Stimulated activated CD4-positive, alpha-beta T cell treated with anti-CD3 and anti-CD28 coated beads, Interleukin-2, amount 100 ng/mL, for 48 hours (primary cell): ENCODE measurements at regions not wholly inside any gene's neighbourhood (a gene's known extent, or its start where the extent isn't known, plus 50 kb on each side); places are given as distances from the start of the nearest gene placed in this dataset.

Experiments
- DNase-seq, 2 donors: peaks; one replicate each; pipeline ENCODE4 v3.0.0-alpha.2; 2020

DNA sequence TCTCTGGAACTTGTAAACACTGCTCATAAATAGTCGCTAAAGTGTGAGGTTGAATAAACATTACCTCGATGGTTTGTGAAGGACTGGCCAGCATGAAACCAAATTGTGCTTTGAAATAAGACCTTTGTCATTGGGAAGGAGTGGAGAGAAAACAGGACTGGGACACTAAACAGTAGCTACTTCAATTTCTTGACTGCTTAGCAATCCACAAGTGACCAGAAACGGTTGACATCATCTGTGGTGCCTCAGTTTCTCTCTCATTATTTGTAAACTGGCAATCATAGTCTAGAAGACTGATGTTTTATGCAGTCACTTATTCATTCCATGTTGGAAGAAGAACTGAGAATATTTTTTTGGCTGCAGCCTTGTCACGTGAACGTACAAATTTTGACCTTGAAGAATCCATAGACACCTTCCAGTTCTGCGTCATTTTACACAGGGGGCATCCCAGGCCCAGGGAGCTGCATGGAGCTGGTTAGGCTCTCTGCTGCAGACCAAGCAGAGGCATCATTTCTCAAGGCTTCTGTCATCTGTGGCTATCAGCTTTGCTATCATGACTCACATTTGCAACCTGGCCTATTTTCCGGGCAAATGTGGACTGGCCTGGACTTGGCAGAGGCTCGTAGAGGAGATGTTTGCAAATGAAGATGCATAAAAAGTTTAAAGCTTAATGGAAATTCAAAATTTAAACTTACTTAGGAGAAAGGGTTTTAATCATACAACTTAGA, 391.8 kb downstream of the FGF9 start:
- no peak for DNase-seq

DNA sequence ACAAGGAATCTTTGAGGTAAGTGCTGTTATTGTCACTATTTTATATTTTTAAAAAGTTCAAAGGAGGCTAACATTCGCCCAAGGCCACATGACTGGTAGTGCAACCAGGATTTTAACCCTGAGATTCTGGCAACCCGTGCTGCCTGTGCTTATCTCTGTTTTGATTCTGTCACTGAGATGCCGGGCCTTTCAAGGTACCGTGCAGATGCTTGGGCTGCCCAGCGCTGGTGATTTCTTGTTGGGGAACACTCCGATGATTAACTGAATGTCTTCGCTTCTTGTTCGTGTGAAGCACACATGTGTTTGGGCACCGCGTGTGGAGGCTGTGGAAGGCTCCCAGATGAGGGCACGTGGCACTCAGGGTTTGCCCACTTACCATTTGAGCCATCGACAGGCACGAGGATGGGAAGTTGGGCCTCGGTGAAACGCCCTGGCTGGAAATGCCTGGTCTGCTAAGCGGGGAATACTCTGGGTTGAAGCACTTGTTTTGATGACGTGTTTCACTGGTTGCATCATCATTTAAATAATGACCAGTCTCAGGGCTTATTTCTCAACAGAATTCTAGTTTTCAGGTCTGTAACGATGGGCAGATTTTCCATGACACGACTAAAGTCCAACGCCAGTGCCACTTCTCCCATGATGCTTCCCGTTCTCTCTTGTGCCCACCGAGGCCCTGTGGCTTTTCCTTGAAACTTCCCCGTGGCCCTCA, 392.7 kb downstream of the FGF9 start:
- no peak for DNase-seq

DNA sequence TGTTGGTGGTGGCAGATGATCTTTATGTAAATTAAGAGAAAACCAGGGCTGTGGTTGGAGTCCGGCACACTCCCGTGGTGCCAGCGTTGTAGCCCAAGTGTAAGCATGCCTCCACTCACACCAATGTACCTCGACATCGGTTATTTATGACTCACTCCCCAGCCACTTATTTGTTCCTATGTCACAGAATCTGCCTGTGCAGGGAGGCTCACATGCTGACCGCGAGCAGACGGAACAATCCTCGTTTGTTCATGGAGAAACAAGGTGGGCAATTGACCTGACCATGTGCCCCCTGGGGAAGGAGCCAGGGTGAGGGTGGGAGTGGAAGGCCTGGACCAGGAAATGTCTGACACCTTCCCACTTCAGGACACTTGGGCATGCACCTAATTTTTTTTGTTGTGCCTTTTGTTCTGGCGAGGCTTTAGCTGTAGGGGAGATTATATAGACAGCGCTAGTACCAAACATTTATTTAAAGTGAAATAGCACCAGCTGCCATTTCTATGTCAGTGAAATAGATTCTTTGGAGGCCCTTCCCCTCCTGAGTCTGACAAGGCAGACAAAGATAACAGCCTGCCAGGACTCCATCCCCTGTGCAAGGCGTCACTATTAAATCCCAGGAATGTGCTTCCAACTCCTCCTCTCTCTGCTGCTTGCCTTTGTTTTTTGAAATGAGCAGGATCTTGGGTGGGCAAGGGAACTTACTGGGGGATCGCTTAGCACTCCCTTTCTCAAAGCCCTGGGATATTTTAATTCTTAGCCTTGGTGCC, 394.2 kb downstream of the FGF9 start:
- no peak for DNase-seq

DNA sequence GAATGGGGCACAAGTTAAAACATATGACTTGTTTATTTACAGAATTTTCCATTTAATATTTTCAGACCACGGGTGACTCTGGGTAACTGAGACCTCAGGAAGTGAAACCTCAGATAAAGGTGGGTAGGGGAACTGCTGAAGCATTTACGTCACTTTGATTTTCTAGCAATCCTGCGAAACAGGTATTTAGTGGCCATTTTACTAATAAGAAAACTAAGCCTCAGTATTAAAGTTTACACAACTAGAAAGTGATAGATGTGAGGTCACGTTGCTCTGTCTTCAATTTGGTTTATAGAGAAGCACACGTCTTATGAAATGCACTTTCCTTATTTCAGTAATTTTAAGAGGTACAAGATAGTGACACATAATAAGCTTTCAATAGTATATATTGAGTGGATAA, 402.8 kb downstream of the FGF9 start:
- DNase-seq: no peak

DNA sequence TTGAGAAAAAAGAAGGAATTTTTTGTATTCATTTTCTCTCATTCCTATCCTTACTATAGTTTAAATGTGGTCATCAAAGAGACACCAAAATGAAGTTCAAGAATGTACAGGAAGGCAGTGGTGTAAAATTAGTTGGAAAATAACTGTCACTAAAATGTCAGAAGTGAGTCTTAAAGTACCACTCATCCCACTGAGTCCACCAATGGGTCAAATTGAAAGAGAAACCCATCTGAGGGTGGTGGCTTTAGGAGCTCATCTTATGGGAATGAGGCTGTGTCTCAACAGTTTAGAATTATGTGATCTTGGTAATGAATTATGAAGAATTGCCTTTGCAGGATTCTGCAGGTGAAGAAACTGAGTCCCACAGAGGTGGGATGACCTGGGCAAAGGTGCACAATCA, 403.5 kb downstream of the FGF9 start:
- no peak for DNase-seq

DNA sequence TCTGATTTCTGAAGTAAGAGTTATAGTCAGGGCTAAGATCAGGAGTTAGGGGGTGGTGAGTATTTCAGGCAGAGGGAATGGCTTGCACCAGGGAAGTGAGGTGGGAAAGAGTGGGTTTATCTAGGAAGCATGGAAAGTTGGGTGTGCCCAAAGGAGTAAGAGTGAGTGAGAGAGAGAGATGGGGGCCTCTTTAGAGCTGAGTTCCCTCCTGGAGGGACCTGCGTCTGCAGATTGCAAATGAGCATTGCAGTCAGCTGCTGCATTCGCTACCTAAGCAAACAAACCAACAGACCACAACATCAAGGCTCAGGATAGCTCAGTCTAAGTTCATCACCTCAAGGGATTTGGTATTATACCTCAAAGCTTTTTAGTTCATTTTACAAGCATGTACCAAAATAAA, 405.8 kb downstream of the FGF9 start:
- no peak for DNase-seq

DNA sequence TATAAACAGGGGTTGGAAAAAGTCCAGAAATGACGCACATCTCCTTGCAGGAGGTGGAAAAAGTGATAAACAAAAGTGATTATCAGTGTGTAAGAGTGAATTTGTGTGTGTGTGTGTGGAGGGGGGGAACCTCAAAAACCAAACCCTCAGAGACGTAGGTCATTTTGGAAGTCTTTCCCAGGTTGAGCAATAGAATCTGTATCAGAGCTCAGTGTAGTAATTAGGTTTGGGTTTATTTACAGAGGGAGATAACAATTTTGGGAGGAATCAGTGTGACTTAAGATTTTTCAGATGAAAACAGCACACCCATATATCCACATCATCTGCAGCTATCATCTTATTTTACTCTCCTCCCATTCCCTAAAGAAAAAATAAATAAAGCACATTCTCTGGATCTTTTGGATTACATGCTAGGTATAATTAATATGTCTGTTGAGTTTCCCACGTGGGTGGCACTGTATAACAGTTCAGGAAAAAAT, 406.4 kb downstream of the FGF9 start:
- DNase-seq: no peak

DNA sequence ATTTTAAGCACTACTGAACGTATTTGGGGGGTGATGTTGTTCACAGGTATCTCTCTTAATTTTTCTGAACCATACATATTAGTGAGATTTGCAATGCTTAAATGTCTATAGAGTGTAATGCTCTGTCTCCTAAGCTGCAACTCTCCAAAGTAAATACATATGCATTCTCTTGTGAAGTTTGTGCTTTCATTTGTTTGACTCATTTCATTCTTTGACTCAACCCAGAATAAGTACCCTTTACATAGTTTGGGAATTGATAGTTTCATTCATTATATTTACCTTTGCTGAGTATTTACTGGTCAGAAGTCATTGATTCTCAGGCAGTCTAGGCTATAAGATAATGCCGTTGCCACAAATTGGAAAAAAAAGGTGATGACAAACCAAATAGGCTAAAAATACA, 406.9 kb downstream of the FGF9 start:
- no peak for DNase-seq

DNA sequence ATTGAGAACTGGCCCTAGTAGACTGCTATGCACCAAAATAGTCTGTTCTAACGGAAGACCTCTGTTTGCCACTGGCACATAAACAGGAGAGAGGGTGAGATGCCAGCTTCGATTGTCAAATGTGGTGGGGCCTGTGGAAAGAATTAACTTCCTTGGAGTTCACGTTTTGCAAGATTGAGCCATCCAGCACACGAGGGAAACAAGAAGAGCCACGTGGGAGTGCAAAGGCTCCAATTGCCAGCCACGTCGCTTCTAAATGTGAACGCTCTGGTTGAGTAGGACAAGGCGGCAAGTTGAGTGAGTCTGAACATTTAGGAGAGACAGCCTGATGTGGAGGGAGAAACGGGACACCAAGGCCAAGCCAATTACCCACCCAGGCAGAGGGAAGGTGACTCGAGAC, 409.1 kb downstream of the FGF9 start:
- DNase-seq: no peak

DNA sequence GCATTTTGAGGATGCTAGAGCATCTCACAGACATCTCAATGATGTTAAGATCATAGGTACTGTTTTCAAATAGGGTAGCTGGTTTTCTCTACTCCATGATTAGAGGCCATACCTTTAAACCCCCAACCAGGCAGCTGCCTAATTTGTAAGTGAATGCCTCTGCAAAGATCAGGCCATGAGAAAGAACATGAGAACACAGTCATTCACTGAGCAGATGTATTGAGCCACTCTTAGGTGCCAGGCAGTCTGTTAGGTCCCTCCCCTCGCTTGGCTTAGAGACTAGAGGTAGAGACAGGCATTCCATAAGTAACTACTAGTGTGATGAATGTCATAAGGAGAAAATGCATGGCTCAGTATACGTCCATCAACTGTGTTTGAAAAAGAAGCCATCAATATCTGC, 410.0 kb downstream of the FGF9 start:
- DNase-seq: no peak

DNA sequence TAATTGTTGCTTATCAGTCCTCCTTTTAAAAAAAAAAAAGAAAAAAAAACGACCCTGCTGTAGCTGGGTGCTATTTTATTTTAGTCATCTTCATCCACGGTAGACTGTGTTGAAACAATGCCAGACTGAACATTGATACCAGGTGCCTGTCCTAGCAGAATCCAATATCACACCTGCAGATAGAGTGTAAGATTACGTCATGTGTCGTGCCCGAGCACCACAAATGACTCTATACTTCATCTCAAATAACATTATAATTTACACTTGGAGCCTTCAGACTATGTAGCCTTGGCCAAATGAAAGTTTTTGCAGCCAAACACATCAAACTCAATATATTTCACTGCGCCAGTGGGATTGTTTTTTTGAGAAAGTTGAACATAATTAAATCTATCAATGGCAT, 410.6 kb downstream of the FGF9 start:
- DNase-seq: no peak

DNA sequence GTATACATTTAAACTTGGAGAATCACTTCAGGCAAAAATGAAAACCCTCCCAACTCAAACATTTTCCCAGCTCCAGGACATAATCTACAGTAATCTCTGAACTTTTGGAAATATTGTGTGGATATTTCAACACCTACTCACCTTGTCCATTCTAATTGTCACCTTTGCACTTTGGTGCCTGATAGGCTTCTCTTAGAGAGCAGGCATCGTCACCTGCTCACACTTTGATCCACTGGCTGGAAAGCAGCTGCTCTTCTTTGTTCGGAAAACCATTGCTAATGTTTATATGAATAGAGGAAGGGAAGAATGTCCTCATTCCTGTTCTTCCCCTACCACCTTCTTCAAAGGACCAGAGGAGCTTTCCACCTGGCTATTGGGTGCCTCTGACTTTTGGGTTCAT, 411.2 kb downstream of the FGF9 start:
- no peak for DNase-seq

DNA sequence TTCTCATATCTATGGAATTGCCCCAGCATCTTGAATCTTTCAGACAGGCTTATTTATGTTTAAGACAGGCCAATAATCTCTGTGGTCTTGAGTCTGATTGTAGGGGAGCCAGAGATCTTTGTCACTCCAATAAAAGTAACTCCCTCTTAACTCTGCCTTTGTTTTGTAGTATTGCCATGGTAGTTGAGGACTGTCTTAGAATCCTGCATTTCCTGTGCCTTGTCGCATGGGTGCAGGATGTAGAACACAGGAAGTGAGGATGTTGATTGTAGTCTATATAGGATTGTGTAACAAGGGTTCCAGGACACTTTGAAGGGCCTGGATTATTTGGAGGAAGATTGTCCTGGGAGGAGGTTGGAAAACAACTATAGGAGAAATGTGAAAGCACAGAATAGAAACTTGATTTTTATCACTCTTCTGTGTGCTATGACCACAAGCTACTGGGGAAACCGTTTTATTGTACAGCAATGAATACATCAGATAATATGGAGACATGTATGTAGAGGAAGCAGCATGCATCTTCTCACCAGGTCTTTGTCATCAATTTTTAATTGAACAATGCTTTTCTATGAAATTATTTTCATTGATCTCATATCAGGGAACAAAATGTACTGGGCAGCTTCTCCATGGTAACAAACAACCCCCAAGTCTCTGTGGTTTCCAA, 411.7 kb downstream of the FGF9 start:
- DNase-seq: no peak

DNA sequence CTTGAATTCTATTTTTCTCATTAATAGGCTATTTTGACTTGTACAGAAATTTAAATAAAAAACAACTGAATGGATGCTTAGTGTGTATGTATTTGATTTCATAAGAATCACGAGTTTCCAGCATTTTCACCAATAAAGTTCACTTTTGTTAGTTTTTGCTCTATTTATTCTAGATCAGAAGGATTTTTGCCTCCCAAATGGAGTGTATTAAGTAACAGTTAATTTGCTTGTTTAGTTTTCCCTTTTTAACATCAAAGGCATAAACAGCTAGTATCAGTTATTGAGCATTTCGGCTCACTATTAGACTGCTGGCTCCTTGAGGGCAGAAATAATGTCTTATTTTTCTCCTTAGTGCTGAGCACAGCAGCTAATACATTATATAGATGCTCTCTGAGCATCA, 414.1 kb downstream of the FGF9 start:
- no peak for DNase-seq

DNA sequence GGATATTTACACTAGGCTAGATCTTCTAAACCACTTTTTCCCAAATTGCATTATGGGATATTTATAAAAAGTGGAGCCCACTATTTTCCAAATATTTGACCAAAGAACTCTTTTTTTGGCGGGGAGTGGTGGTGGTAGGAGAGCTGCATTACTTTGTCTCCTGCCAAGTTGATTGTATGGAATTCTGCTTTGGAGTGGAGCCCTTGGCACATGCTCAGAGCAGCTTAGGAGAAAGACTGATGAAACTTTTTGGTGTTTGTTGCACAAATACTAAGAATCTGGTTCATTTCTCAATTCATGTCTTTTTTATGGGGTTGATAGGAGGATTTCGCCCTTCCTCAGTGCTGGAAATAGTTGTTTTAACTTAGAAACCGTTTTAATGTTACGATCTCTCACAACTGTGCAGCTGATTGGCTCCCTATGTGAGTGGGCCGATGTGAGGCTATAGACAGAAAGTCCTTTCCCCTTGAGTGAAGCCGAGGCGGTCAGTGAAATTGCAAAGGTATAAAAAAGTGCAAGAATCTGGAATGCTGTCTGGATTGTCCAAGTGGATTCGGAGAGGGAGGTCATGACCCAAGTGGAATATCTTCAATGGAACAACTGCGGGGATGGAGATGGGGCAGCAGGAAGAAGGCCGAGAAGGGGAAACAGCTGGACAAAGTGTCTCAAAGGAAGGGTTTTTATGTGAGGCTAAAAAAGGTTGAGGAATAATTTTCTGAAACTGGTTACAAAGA, 415.9 kb downstream of the FGF9 start:
- DNase-seq: no peak

DNA sequence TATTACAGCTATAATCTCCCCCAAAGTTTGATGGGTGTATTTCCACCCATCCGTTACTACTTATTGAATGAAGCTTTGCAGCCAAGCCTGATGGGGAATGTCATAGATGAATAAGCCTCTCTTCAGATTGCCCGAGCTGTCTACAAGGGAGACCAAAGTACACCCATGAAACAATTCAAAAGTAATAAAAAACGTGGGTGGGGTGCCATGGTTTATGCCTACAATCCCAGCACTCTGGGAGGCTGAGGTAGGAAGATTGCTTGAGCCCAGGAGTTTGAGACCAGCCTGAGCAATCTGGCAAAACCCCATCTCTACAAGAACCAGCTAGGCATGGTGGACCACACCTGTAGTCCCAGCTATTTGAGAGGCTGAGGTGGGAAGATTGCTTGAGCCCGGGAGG, 419.2 kb downstream of the FGF9 start:
- no peak for DNase-seq

DNA sequence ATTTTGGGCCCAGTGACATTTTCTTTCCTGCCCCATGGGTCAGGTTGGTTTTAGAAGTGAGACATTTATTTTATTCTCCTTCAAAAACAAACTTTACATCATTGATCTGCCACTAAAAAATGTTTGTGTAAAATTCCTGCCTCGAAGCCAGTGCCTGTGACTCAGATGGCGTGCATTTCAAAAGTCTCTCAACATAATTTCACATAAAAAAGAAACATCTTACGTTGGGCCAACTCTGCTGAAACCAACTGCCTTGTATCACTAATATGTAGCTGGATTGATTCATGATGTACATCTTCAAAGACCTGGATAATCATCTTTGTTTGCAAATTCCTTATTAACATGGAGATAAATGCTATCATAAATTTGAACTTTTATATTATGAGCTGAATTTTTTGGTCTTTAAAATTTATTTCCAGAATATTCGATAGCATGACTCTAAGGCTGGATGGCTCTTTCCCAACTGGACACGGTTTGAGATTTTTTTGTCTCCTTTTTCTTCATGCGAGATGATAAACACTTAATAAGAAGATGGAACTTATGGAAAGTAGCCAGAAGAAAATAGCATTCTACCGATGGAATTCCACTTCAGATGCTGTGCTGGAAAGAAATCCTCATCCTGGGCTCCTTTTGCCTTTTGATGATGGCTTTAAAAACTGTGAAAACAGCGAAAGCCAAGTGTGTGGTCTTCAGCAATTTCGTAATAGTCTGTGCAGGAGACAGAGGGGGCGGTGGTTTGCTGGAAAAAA, 420.5 kb downstream of the FGF9 start:
- no peak for DNase-seq

DNA sequence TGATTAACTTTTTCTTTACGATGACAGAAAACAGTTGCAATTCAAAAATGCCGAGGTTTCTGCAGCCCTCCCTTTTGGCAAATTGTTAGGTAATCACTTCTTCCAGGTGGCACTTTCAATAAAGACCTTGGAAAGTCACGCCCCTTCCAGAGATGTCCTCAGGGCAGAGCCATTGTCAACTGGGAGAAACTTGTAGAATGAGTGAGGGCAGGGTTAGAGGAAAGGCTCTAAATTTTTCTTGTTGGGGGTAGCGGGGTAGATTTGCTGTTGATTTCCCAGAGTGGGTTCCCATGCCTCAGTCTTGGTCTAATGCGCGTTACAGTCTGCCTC, 421.1 kb downstream of the FGF9 start:
- DNase-seq: no peak

DNA sequence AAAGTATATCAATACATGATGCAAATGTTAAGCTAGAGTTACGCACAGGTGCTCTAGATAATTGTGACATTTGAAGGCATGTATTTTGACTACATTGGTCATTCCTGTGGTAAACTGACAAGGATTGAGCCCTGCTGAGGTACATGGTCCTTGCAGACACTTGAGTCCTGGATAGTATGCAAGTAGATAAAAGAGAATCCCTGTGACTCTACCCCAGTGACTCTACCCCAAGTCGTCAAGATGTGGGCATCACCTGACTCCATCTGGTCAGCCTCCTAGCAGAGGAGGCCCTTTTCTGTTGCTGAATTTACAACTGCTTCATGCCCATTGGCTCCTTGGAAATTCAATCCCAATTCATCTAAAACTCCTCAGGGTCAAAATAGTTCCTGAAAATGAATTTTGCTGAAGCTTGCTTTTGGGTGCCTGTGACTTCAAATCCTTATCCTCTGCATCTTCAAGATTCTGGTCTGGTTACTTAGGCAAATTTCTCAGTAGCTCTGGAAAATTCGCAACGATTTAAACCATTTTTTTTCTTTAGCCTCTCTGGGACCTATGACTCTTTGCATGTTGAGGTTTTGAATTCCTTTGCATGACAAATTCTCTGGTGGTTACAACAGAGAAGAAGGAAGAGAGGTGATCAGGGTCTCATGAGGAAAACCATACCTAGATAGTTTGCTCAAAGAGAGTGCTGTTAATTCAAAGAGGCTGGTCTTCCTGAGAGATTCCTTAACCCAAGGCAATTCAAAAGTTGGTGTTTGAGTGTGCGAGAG, 422.1 kb downstream of the FGF9 start:
- DNase-seq: no peak

DNA sequence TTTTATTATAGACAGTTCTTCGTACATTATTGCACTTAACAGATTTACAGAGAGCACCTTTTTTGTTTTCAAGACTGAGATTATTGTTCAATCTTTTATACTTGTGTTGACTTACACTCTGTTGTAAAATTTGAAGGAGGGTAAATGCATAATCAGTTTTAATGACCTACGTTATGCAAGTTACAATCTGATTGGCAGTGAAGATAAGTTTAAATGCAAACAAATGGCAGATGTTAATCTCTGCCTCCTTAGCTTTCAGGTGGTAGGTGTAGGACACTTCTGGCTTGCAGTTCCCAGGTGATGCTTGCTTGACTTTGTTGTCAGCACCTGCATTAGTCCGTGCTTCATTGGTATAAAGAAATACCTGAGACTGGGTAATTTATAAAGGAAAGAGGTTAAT, 424.9 kb downstream of the FGF9 start:
- DNase-seq: no peak

DNA sequence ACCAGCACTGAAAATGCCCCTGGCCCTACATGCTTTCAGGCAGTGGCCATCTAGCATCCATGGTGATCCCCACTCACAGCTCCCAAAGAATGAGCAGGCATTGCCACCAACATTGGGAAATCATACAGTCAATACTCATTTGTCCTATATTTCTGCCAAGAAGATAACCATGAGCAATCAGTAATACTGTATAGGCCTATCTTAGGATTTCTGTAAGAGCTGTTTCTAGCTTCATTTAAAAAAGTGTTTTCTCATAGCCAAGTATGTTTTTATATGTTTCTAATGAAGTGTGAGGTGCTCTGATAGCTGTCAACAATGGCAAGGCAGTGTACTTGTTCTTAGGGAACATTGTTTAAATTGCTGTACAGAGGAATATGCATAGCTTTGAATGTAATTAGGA, 428.7 kb downstream of the FGF9 start:
- no peak for DNase-seq
